ENCODE measurements at regions not wholly inside any gene's neighbourhood (a gene's known extent, or its start where the extent isn't known, plus 50 kb on each side); places are given as distances from the start of the nearest gene placed in this dataset.

- in situ Hi-C loops (cut with HindIII; ENCODE audit: low sequenced_read_pairs), result no loop called here
Observed at GRCh38 chr21:27820342-27820741, 853.5 kb upstream of the ADAMTS5 start.

GRCh38 chr21:27819299-27819698, 852.4 kb upstream of the ADAMTS5 start:
- in situ Hi-C loops (cut with HindIII; ENCODE audit: low sequenced_read_pairs), result no loop called here

- in situ Hi-C loops (cut with HindIII; ENCODE audit: low sequenced_read_pairs), result no loop called here
Observed at GRCh38 chr21:27818847-27819246, 852.0 kb upstream of the ADAMTS5 start.

GRCh38 chr21:27817902-27818623, 851.2 kb upstream of the ADAMTS5 start:
- in situ Hi-C loops (cut with HindIII; ENCODE audit: low sequenced_read_pairs), result no loop called here

GRCh38 chr21:27817074-27817473, 850.2 kb upstream of the ADAMTS5 start:
- in situ Hi-C loops (cut with HindIII; ENCODE audit: low sequenced_read_pairs), result no loop called here

GRCh38 chr21:27816301-27816700, 849.4 kb upstream of the ADAMTS5 start:
- in situ Hi-C loops (cut with HindIII; ENCODE audit: low sequenced_read_pairs), result no loop called here

- in situ Hi-C loops (cut with HindIII; ENCODE audit: low sequenced_read_pairs), result no loop called here
Observed at GRCh38 chr21:27814226-27814625, 847.3 kb upstream of the ADAMTS5 start.

GRCh38 chr21:27813750-27814149, 846.9 kb upstream of the ADAMTS5 start:
- in situ Hi-C loops (cut with HindIII; ENCODE audit: low sequenced_read_pairs), result no loop called here

GRCh38 chr21:27813344-27813743, 846.5 kb upstream of the ADAMTS5 start:
- in situ Hi-C loops (cut with HindIII; ENCODE audit: low sequenced_read_pairs), result no loop called here

- in situ Hi-C loops (cut with HindIII; ENCODE audit: low sequenced_read_pairs), result no loop called here
Observed at GRCh38 chr21:27812279-27812678, 845.4 kb upstream of the ADAMTS5 start.

GRCh38 chr21:27808923-27809322, 842.0 kb upstream of the ADAMTS5 start:
- in situ Hi-C loops (cut with HindIII; ENCODE audit: low sequenced_read_pairs), result no loop called here

GRCh38 chr21:27807596-27807995, 840.7 kb upstream of the ADAMTS5 start:
- in situ Hi-C loops (cut with HindIII; ENCODE audit: low sequenced_read_pairs), result no loop called here

- in situ Hi-C loops (cut with HindIII; ENCODE audit: low sequenced_read_pairs), result no loop called here
Observed at GRCh38 chr21:27806281-27806680, 839.4 kb upstream of the ADAMTS5 start.

GRCh38 chr21:27805696-27806095, 838.8 kb upstream of the ADAMTS5 start:
- in situ Hi-C loops (cut with HindIII; ENCODE audit: low sequenced_read_pairs), result no loop called here

- in situ Hi-C loops (cut with HindIII; ENCODE audit: low sequenced_read_pairs), result no loop called here
Observed at GRCh38 chr21:27804515-27804914, 837.6 kb upstream of the ADAMTS5 start.

- in situ Hi-C loops (cut with HindIII; ENCODE audit: low sequenced_read_pairs), result no loop called here
Observed at GRCh38 chr21:27803571-27803970, 836.7 kb upstream of the ADAMTS5 start.

- in situ Hi-C loops (cut with HindIII; ENCODE audit: low sequenced_read_pairs), result no loop called here
Observed at GRCh38 chr21:27802816-27803475, 836.1 kb upstream of the ADAMTS5 start.

- in situ Hi-C loops (cut with HindIII; ENCODE audit: low sequenced_read_pairs), result no loop called here
Observed at GRCh38 chr21:27799861-27800260, 833.0 kb upstream of the ADAMTS5 start.

GRCh38 chr21:27796106-27796505, 829.2 kb upstream of the ADAMTS5 start:
- in situ Hi-C loops (cut with HindIII; ENCODE audit: low sequenced_read_pairs), result no loop called here

GRCh38 chr21:27795418-27795817, 828.5 kb upstream of the ADAMTS5 start:
- in situ Hi-C loops (cut with HindIII; ENCODE audit: low sequenced_read_pairs), result no loop called here

- in situ Hi-C loops (cut with HindIII; ENCODE audit: low sequenced_read_pairs), result no loop called here
Observed at GRCh38 chr21:27793901-27794300, 827.0 kb upstream of the ADAMTS5 start.

GRCh38 chr21:27787046-27787445, 820.2 kb upstream of the ADAMTS5 start:
- in situ Hi-C loops (cut with HindIII; ENCODE audit: low sequenced_read_pairs), result no loop called here

GRCh38 chr21:27779606-27780005, 812.7 kb upstream of the ADAMTS5 start:
- in situ Hi-C loops (cut with HindIII; ENCODE audit: low sequenced_read_pairs), result no loop called here

Data from DLD1 (cell line).